ENCODE measurements at regions not wholly inside any gene's neighbourhood (a gene's known extent, or its start where the extent isn't known, plus 50 kb on each side); places are given as distances from the start of the nearest gene placed in this dataset.

GRCh38 chr9:84393266-84393950, 52.9 kb upstream of the SLC28A3 start:
- no peak for DNase-seq (ENCODE audit: low read depth)

- DNase-seq (ENCODE audit: low read depth): no peak
These were observed 53.5 kb upstream of the SLC28A3 start for GRCh38 chr9:84394036-84394435.

- peak; percentile 61 for DNase-seq (ENCODE audit: low read depth)
These were observed 56.7 kb upstream of the SLC28A3 start for GRCh38 chr9:84397151-84397728.

GRCh38 chr9:84397822-84398221, 57.3 kb upstream of the SLC28A3 start:
- peak; percentile 44 for DNase-seq (ENCODE audit: low read depth)

GRCh38 chr9:84402517-84402916, 62.0 kb upstream of the SLC28A3 start:
- DNase-seq (ENCODE audit: low read depth): no peak

GRCh38 chr9:84403288-84403687, 62.7 kb upstream of the SLC28A3 start:
- DNase-seq (ENCODE audit: low read depth): no peak

- no peak for DNase-seq (ENCODE audit: low read depth)
These were observed 63.6 kb upstream of the SLC28A3 start for GRCh38 chr9:84404095-84404686.

GRCh38 chr9:84405667-84406066, 65.1 kb upstream of the SLC28A3 start:
- no peak for DNase-seq (ENCODE audit: low read depth)

GRCh38 chr9:84408416-84408815, 67.9 kb upstream of the SLC28A3 start:
- DNase-seq (ENCODE audit: low read depth): no peak

GRCh38 chr9:84411683-84412267, 71.2 kb upstream of the SLC28A3 start:
- DNase-seq (ENCODE audit: low read depth): no peak

GRCh38 chr9:84412654-84413053, 72.1 kb upstream of the SLC28A3 start:
- DNase-seq (ENCODE audit: low read depth): no peak

- DNase-seq (ENCODE audit: low read depth): no peak
These were observed 72.7 kb upstream of the SLC28A3 start for GRCh38 chr9:84413301-84413700.

GRCh38 chr9:84419031-84419602, 78.6 kb upstream of the SLC28A3 start:
- DNase-seq (ENCODE audit: low read depth): peak; percentile 2

GRCh38 chr9:84424931-84425330, 84.4 kb upstream of the SLC28A3 start:
- no peak for DNase-seq (ENCODE audit: low read depth)

GRCh38 chr9:84432746-84433145, 92.2 kb upstream of the SLC28A3 start:
- no peak for DNase-seq (ENCODE audit: low read depth)

GRCh38 chr9:84435902-84436301, 95.3 kb upstream of the SLC28A3 start:
- no peak for DNase-seq (ENCODE audit: low read depth)

- no peak for DNase-seq (ENCODE audit: low read depth)
These were observed 96.0 kb upstream of the SLC28A3 start for GRCh38 chr9:84436386-84437109.

- DNase-seq (ENCODE audit: low read depth): no peak
These were observed 97.8 kb upstream of the SLC28A3 start for GRCh38 chr9:84438391-84438790.

- DNase-seq (ENCODE audit: low read depth): no peak
These were observed 98.7 kb upstream of the SLC28A3 start for GRCh38 chr9:84439250-84439649.

GRCh38 chr9:84442712-84443111, 102.2 kb upstream of the SLC28A3 start:
- DNase-seq (ENCODE audit: low read depth): no peak

GRCh38 chr9:84445737-84446136, 105.2 kb upstream of the SLC28A3 start:
- no peak for DNase-seq (ENCODE audit: low read depth)

GRCh38 chr9:84447305-84447704, 106.7 kb upstream of the SLC28A3 start:
- DNase-seq (ENCODE audit: low read depth): no peak
